CD4-positive, CD25-positive, alpha-beta regulatory T cell (primary cell): ENCODE measurements at regions not wholly inside any gene's neighbourhood (a gene's known extent, or its start where the extent isn't known, plus 50 kb on each side); places are given as distances from the start of the nearest gene placed in this dataset.
A peak's percentile ranks its signal among the peaks of the same experiment; 100 is the strongest.

Experiments
- ATAC-seq, 2 donors: fragments of 150-1000 bp; cut with Tn5 transposase; one replicate each; pipeline ENCODE4 v1.10.0; 2021; ENCODE audit warnings: low read depth in 2 of 2, moderate number of reproducible peaks in 2 of 2, moderate library complexity in 1 of 2
- DNase-seq, 3 donors: peaks; one replicate each; pipeline versions ENCODE4 v3.0.0 to v3.0.0-alpha.2; 2012 to 2022; ENCODE audit warnings: mixed read lengths in 1 of 3
- H3K27ac ChIP-seq: one replicate; pipeline ENCODE4 v1.7.0; 2013; ENCODE audit warnings: mild to moderate bottlenecking, low read length; ENCODE audit not compliant: insufficient read depth, poor library complexity, severe bottlenecking
- H3K27me3 ChIP-seq: one replicate; pipeline ENCODE4 v1.7.0; 2013; ENCODE audit warnings: low read length; ENCODE audit not compliant: control insufficient read depth, insufficient read depth
- H3K36me3 ChIP-seq: one replicate; pipeline ENCODE4 v1.7.0; 2013; ENCODE audit warnings: mild to moderate bottlenecking, low read length, moderate library complexity; ENCODE audit not compliant: control insufficient read depth, insufficient read depth
- H3K4me1 ChIP-seq: 2 replicates; pipeline ENCODE4 v1.7.0; 2013; ENCODE audit warnings: mild to moderate bottlenecking, low read length; ENCODE audit not compliant: insufficient read depth, control insufficient read depth, poor library complexity, severe bottlenecking
- H3K4me3 ChIP-seq: one replicate; pipeline ENCODE4 v1.7.0; 2013; ENCODE audit warnings: low read depth, mild to moderate bottlenecking, low read length, moderate library complexity
- H3K9me3 ChIP-seq, 2 experiments: 1 replicate in 1 of 2; 2 replicates in 1 of 2; pipeline ENCODE4 v1.7.0; 2013; ENCODE audit warnings: low read length in 2 of 2, mild to moderate bottlenecking in 1 of 2, moderate library complexity in 1 of 2; ENCODE audit not compliant: control insufficient read depth in 2 of 2
- H3K27ac Mint-ChIP-seq, 3 donors: one replicate each; pipeline ENCODE4 v1.8.0; 2020 to 2022; ENCODE audit warnings: mild to moderate bottlenecking in 3 of 3, mixed read lengths in 3 of 3, moderate library complexity in 2 of 3
- H3K27me3 Mint-ChIP-seq: one replicate; pipeline ENCODE4 v1.8.0; 2022; ENCODE audit warnings: mild to moderate bottlenecking, mixed read lengths
- H3K36me3 Mint-ChIP-seq: one replicate; pipeline ENCODE4 v1.8.0; 2020; ENCODE audit warnings: mixed read lengths
- H3K4me1 Mint-ChIP-seq, 4 donors: one replicate each; pipeline ENCODE4 v1.8.0; 2020 to 2022; ENCODE audit warnings: mixed read lengths in 4 of 4, mild to moderate bottlenecking in 1 of 4
- H3K4me3 Mint-ChIP-seq, 4 donors: one replicate each; pipeline ENCODE4 v1.8.0; 2020 to 2022; ENCODE audit warnings: mild to moderate bottlenecking in 4 of 4, mixed read lengths in 4 of 4, moderate library complexity in 3 of 4
- H3K9me3 Mint-ChIP-seq, 7 donors: one replicate each; pipeline ENCODE4 v1.8.0; 2020 to 2022; ENCODE audit warnings: mixed read lengths in 7 of 7, mild to moderate bottlenecking in 3 of 7, moderate library complexity in 2 of 7

DNA sequence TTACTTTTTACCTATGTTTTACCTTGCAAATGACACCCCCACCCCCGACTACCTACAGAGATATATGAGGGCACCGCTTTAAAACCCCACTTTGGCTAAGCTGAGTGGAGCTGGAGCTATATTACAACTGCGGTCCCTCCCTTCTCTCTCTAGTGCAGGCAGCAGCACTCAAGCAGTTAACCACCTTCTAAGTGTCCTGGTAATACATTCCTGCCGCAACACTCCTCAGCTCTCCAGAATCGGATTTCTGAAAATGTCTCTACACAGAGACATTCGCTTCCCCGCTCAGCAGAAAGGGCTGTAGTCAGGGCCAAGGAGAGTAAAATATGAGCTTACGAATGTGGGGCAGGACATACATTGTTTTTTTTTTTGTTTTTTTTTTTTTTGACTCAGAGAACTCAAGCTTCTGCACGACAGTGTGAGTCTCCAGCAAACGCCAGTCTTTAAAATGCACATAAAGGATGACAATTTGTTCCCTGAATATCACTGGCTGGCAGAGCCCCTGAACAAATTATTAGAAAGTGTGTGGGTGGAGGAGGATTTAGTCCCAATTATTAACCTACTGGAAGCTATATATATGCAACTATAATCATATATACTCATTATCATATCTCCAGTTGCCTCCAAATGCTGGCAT, 287.0 kb upstream of the TET2 start:
- H3K36me3 Mint-ChIP-seq = no peaks in the 10 kb centered on the region
- Histone ChIP-seq H3K36me3 (no peaks in the 10 kb centered on the region), H3K4me3 (no peak overlapping the region), H3K27ac (no peak overlapping the region), H3K4me1 (no peaks in the 10 kb centered on the region), H3K27me3 (no peaks in the 10 kb centered on the region), H3K9me3 (no peaks in the 10 kb centered on the region)
- H3K4me3 Mint-ChIP-seq = no peak overlapping the region
- no peak overlapping the region for H3K27ac Mint-ChIP-seq
- H3K9me3 Mint-ChIP-seq = no peaks in the 10 kb centered on the region
- DNase-seq (no peak), ATAC-seq (no peak)
- H3K4me1 Mint-ChIP-seq = peaks cover 0 to 4% (median 0%) of the 10 kb centered on the region in 4 donors
- H3K27me3 Mint-ChIP-seq = peaks cover 7% of the 10 kb centered on the region

DNA sequence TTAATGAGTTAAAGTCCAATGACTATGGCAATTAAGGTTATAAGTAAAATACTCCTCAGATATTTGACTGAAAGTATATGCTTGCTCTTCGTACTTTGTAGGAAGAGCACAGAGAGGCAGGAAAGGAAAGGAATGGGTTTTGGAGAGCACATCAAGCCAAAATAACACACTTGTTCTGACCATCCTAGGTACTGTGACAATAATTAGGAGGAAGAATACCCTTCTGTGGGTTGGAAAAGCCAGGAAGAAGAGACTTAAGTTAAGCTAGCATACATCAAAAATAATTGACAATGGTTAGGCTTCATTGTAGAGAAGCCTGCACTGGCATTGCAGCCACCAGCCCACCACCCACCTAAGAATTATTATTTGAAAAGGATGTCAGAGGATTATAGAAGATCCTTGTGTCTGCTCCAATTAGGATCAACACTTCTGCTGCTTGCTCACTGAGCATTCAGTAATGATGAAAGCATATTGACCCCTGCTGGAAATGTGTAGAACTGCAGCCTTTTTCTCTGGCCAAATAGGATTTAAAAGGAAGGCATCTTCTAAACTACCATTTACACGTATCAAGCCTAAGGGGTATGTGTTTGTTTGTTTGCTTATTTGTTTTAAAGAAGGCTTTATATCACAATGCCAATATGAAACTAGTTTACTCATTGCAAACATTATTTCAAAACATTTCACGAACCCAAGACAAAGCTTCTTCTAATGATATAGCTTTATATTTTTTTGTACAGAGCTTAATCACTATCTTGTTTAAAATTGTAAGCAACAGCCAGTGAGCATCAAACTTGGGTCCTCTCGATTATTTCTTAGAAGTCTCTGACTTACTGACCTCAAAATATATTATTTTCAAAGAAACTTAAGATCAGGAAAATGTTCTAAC, 286.2 kb upstream of the TET2 start:
- H3K36me3 ChIP-seq = no peaks in the 10 kb centered on the region
- no peak overlapping the region for H3K27ac ChIP-seq
- no peaks in the 10 kb centered on the region for H3K9me3 ChIP-seq
- DNase-seq = peak in 2 of 3 donors; percentile 24 to 76
- ATAC-seq = peak; percentile 31 to 37
- no peaks in the 10 kb centered on the region for H3K4me1 ChIP-seq
- H3K27me3 Mint-ChIP-seq = no peaks in the 10 kb centered on the region
- H3K4me1 Mint-ChIP-seq = no peaks in the 10 kb centered on the region
- no peak overlapping the region for H3K27ac Mint-ChIP-seq
- H3K9me3 Mint-ChIP-seq = no peaks in the 10 kb centered on the region
- H3K4me3 Mint-ChIP-seq = no peak overlapping the region
- no peaks in the 10 kb centered on the region for H3K27me3 ChIP-seq
- no peaks in the 10 kb centered on the region for H3K36me3 Mint-ChIP-seq
- H3K4me3 ChIP-seq = no peak overlapping the region

DNA sequence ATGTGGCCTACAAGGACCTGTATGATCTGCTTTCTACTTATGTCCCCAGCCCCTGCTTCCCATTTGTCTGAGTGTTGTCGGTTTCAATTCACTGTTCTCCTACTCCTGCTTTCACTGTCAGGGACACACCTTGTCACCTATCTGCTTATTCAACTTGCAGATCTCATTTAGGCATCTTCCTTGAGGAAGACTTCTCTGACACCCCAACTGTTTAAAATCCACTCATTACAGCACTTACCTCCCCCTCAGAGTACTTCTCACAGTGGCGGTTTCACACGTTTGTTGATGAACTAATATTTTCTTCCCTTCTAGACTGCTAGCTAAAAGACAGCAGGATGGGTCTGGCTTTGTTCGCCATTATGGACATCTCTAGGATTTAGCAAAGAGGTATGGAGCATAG, 279.9 kb upstream of the TET2 start:
- Histone ChIP-seq H3K9me3 (no peaks in the 10 kb centered on the region), H3K27me3 (no peaks in the 10 kb centered on the region), H3K36me3 (no peaks in the 10 kb centered on the region), H3K4me1 (no peaks in the 10 kb centered on the region), H3K4me3 (no peak overlapping the region), H3K27ac (no peak overlapping the region)
- no peak overlapping the region for H3K4me3 Mint-ChIP-seq
- H3K9me3 Mint-ChIP-seq = no peaks in the 10 kb centered on the region
- H3K36me3 Mint-ChIP-seq = no peaks in the 10 kb centered on the region
- H3K4me1 Mint-ChIP-seq = no peaks in the 10 kb centered on the region
- H3K27me3 Mint-ChIP-seq = no peaks in the 10 kb centered on the region
- no peak for ATAC-seq
- H3K27ac Mint-ChIP-seq = no peak overlapping the region
- DNase-seq = no peak

DNA sequence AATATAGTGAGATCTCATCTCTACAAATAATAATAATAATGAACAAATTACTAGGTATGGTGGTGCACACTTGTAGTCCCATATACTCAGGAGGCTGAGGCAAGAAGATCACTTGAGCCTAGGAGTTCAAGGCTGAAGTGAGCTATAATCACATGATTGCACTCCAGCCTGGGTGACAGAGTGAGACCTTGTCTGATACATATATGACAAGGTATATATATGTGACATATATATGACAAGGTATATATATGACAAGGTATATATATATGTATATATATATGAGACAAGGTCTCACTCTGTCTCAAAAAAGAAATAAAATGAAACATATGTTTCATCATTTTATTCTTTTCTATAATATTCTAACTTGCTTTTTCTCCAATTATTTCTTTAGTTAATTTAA, 278.1 kb upstream of the TET2 start:
- H3K27me3 Mint-ChIP-seq = no peaks in the 10 kb centered on the region
- no peaks in the 10 kb centered on the region for H3K36me3 ChIP-seq
- H3K36me3 Mint-ChIP-seq = no peaks in the 10 kb centered on the region
- H3K4me3 Mint-ChIP-seq = no peak overlapping the region
- H3K4me3 ChIP-seq = no peak overlapping the region
- no peaks in the 10 kb centered on the region for H3K4me1 ChIP-seq
- H3K27ac Mint-ChIP-seq = no peak overlapping the region
- H3K27me3 ChIP-seq = no peaks in the 10 kb centered on the region
- no peaks in the 10 kb centered on the region for H3K9me3 Mint-ChIP-seq
- no peak overlapping the region for H3K27ac ChIP-seq
- no peak for ATAC-seq
- no peaks in the 10 kb centered on the region for H3K9me3 ChIP-seq
- no peak for DNase-seq
- no peaks in the 10 kb centered on the region for H3K4me1 Mint-ChIP-seq

DNA sequence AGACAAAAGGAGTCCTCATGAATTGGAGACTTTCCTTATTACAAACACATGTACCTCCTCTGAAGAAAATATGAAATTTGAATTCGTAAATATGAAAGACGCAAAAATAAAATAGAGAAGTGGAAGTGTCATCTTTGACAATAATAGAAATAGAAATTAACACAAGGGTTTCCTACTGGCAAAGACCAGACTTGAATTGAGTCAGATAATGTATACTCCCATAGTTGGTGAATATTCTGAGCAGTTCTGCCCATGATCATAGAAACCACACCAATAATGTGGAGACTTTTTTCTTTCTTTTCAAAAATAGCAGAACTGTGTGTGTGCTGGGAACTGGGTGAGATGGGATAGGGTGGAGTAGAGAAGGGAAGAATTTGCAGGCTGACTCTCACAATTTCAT, 277.7 kb upstream of the TET2 start:
- Histone ChIP-seq H3K36me3 (no peaks in the 10 kb centered on the region), H3K9me3 (no peaks in the 10 kb centered on the region), H3K4me1 (no peaks in the 10 kb centered on the region), H3K27ac (no peak overlapping the region), H3K27me3 (no peaks in the 10 kb centered on the region), H3K4me3 (no peak overlapping the region)
- Mint-ChIP-seq H3K36me3 (no peaks in the 10 kb centered on the region), H3K9me3 (no peaks in the 10 kb centered on the region), H3K4me1 (no peaks in the 10 kb centered on the region), H3K4me3 (no peak overlapping the region), H3K27me3 (no peaks in the 10 kb centered on the region), H3K27ac (no peak overlapping the region)
- ATAC-seq = no peak
- no peak for DNase-seq

DNA sequence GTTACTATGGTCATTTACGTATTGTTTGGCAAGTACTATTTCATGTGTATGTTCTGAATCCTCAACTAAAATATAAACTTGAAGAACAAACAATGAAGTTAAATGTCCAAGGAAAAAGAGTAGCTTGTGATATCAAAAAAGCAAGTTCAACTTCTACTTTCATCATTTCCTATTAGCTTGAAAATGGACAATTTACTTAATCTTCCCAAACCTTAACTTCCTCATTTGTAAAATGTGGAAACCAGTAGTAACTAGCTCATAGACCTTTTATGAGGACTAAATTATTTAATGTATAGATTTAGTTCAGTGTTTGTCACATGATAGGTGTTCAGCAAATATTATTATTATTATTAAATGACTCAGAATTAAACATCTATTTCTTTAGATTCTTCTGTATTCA, 276.8 kb upstream of the TET2 start:
- H3K27ac Mint-ChIP-seq = no peak overlapping the region

DNA sequence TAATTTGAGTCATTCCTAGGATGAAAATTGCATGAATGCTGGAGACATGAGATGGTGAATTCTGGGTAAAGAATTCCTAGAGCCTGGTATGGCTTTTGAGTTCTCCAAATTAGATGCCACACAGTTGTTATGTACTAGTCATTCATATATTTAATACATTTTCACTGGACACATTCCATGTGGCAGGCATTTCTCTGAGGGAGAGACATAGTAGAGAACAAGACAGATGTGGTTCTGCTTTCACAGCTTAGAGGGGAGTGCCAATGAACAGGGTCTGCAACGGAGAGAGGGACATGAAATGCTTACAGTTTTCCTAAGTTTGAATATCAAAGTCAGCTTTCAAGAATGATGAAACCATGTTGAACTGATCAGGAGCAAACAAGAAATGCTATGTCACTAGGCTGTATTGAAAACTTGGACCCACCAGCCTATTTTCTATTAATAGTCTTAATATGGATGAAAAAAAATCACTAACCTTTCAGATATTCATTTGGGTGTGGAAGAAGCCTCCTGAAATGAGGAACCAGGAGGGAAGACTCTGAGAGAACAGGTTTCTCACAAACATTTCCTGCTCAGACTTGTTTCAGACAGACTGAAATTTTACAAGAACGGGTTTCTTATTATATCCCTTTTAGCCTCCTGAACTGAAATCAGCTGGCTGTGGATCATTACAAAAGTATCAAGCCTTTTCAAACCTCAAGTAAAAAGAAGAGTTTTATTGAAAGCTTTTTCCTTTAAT, 276.0 kb upstream of the TET2 start:
- Histone ChIP-seq H3K4me1 (no peaks in the 10 kb centered on the region), H3K4me3 (no peak overlapping the region), H3K36me3 (no peaks in the 10 kb centered on the region), H3K27me3 (no peaks in the 10 kb centered on the region), H3K27ac (no peak overlapping the region), H3K9me3 (no peaks in the 10 kb centered on the region)
- H3K36me3 Mint-ChIP-seq = no peaks in the 10 kb centered on the region
- no peaks in the 10 kb centered on the region for H3K9me3 Mint-ChIP-seq
- ATAC-seq (no peak), DNase-seq (no peak)
- H3K27me3 Mint-ChIP-seq = no peaks in the 10 kb centered on the region
- no peak overlapping the region for H3K4me3 Mint-ChIP-seq
- no peak overlapping the region for H3K27ac Mint-ChIP-seq
- no peaks in the 10 kb centered on the region for H3K4me1 Mint-ChIP-seq

More for the DNA sequence above, 276.8 kb upstream of the TET2 start:
- H3K9me3 ChIP-seq = no peaks in the 10 kb centered on the region
- no peaks in the 10 kb centered on the region for H3K36me3 ChIP-seq
- no peak for ATAC-seq
- H3K9me3 Mint-ChIP-seq = no peaks in the 10 kb centered on the region
- H3K36me3 Mint-ChIP-seq = no peaks in the 10 kb centered on the region
- no peak overlapping the region for H3K4me3 ChIP-seq
- no peaks in the 10 kb centered on the region for H3K4me1 Mint-ChIP-seq
- DNase-seq = no peak
- no peaks in the 10 kb centered on the region for H3K27me3 Mint-ChIP-seq
- H3K27ac ChIP-seq = no peak overlapping the region
- no peaks in the 10 kb centered on the region for H3K4me1 ChIP-seq
- no peaks in the 10 kb centered on the region for H3K27me3 ChIP-seq
- no peak overlapping the region for H3K4me3 Mint-ChIP-seq
